Trophoblast cell (in vitro differentiated cells and primary cell): ENCODE measurements at regions not wholly inside any gene's neighbourhood (a gene's known extent, or its start where the extent isn't known, plus 50 kb on each side); places are given as distances from the start of the nearest gene placed in this dataset.

Experiments used
- DNase-seq, 2 donors: peaks; one replicate each; pipeline ENCODE4 v3.0.0-alpha.2; 2016
- H2AFZ ChIP-seq: 2 replicates; pipeline ENCODE4 v1.6.1; 2013; ENCODE audit warnings: low read length, moderate library complexity, mild to moderate bottlenecking; ENCODE audit not compliant: insufficient read depth, poor library complexity
- H2AK5ac ChIP-seq: 2 replicates; pipeline ENCODE4 v1.6.1; 2013; ENCODE audit warnings: mild to moderate bottlenecking, low read length
- H2BK120ac ChIP-seq: 2 replicates; pipeline ENCODE4 v1.6.1; 2013; ENCODE audit warnings: low read length, mild to moderate bottlenecking, moderate library complexity; ENCODE audit not compliant: insufficient read depth, poor library complexity
- H2BK12ac ChIP-seq: 2 replicates; pipeline ENCODE4 v1.6.1; 2013; ENCODE audit warnings: mild to moderate bottlenecking, low read length, moderate library complexity
- H2BK5ac ChIP-seq: 2 replicates; pipeline ENCODE4 v1.6.1; 2013; ENCODE audit warnings: low read length, low read depth, moderate library complexity, mild to moderate bottlenecking; ENCODE audit not compliant: poor library complexity
- H3K14ac ChIP-seq: 2 replicates; pipeline ENCODE4 v1.6.1; 2013; ENCODE audit warnings: mild to moderate bottlenecking, low read length
- H3K18ac ChIP-seq: 2 replicates; pipeline ENCODE4 v1.6.1; 2013; ENCODE audit warnings: mild to moderate bottlenecking, low read length
- H3K23ac ChIP-seq: 2 replicates; pipeline ENCODE4 v1.6.1; 2013; ENCODE audit warnings: low read length
- H3K27ac ChIP-seq: 2 replicates; pipeline ENCODE4 v1.5.1; 2013; ENCODE audit warnings: low read depth, mild to moderate bottlenecking, inconsistent platforms, low read length, moderate library complexity
- H3K27me3 ChIP-seq: 2 replicates; pipeline ENCODE4 v1.6.1; 2013; ENCODE audit warnings: inconsistent platforms, mild to moderate bottlenecking, low read length, moderate library complexity; ENCODE audit not compliant: insufficient read depth
- H3K36me3 ChIP-seq, 2 experiments: 1 replicate in 1 of 2; 2 replicates in 1 of 2; pipeline ENCODE4 v1.6.1; 2013; ENCODE audit warnings: low read length in 2 of 2, mild to moderate bottlenecking in 2 of 2, moderate library complexity in 1 of 2; ENCODE audit not compliant: insufficient read depth in 2 of 2, control insufficient read depth in 1 of 2
- H3K4ac ChIP-seq: 2 replicates; pipeline ENCODE4 v1.6.1; 2013; ENCODE audit warnings: low read depth, mild to moderate bottlenecking, low read length, moderate library complexity
- H3K4me1 ChIP-seq, 2 experiments: 1 replicate in 1 of 2; 2 replicates in 1 of 2; pipeline ENCODE4 v1.6.1; 2013; ENCODE audit warnings: low read length in 2 of 2, mild to moderate bottlenecking in 2 of 2, moderate library complexity in 1 of 2; ENCODE audit not compliant: insufficient read depth in 2 of 2, control insufficient read depth in 1 of 2
- H3K4me2 ChIP-seq: 2 replicates; pipeline ENCODE4 v1.6.1; 2013; ENCODE audit warnings: inconsistent platforms, mild to moderate bottlenecking, low read length, moderate library complexity
- H3K4me3 ChIP-seq: 2 replicates; pipeline ENCODE4 v1.5.1; 2013; ENCODE audit warnings: mild to moderate bottlenecking, low read depth, low read length, inconsistent platforms
- H3K79me1 ChIP-seq: one replicate; pipeline ENCODE4 v1.6.1; 2013; ENCODE audit warnings: low read length
- H3K79me2 ChIP-seq: 2 replicates; pipeline ENCODE4 v1.6.1; 2013; ENCODE audit warnings: low read length, mild to moderate bottlenecking; ENCODE audit not compliant: control insufficient read depth, insufficient read depth, poor library complexity
- H3K9ac ChIP-seq: 2 replicates; pipeline ENCODE4 v1.6.1; 2013; ENCODE audit warnings: mild to moderate bottlenecking, low read length
- H3K9me3 ChIP-seq: 2 replicates; pipeline ENCODE4 v1.6.1; 2013; ENCODE audit warnings: low read depth, mild to moderate bottlenecking, control low read depth, inconsistent platforms, low read length; ENCODE audit not compliant: insufficient read depth
- H4K12ac ChIP-seq: 2 replicates; pipeline ENCODE4 v1.6.1; 2013; ENCODE audit warnings: low read depth, mild to moderate bottlenecking, low read length, moderate library complexity
- H4K8ac ChIP-seq: 2 replicates; pipeline ENCODE4 v1.6.1; 2013; ENCODE audit warnings: low read depth, mild to moderate bottlenecking, low read length, moderate library complexity
- H4K91ac ChIP-seq: one replicate; pipeline ENCODE4 v1.6.1; 2013; ENCODE audit warnings: low read depth, mild to moderate bottlenecking, low read length, moderate library complexity
- WGBS: extraction: QIAGEN DNeasy Blood & Tissue Kit; methylation state at CpG from one replicate; pipeline ENCODE4 v1.1.7; 2013; ENCODE audit warnings: missing lambda C conversion rate; ENCODE audit not compliant: insufficient read length, insufficient coverage; ENCODE audit errors: extremely low coverage; 5-methylcytosine and 5-hydroxymethylcytosine counted together

GRCh38 chr3:101122681-101123080 lies 129.5 kb upstream of the ABI3BP start:
- no peaks in the 10 kb centered on the region for H3K79me1 ChIP-seq
- no peak overlapping the region for H3K23ac ChIP-seq
- no peaks in the 10 kb centered on the region for H3K27me3 ChIP-seq
- no peak overlapping the region for H2BK120ac ChIP-seq
- WGBS, result no CpG with 5 or more reads among the region's 2 CpGs
- H4K8ac ChIP-seq, result no peak overlapping the region
- H3K18ac ChIP-seq, result no peak overlapping the region
- no peak overlapping the region for H3K4ac ChIP-seq
- H2AK5ac ChIP-seq, result no peak overlapping the region
- no peaks in the 10 kb centered on the region for H3K9me3 ChIP-seq
- no peak for DNase-seq
- H3K9ac ChIP-seq, result no peak overlapping the region
- no peak overlapping the region for H3K4me3 ChIP-seq
- H2BK5ac ChIP-seq, result no peak overlapping the region
- no peaks in the 10 kb centered on the region for H3K4me1 ChIP-seq
- no peaks in the 10 kb centered on the region for H3K79me2 ChIP-seq
- H2AFZ ChIP-seq, result no peak overlapping the region
- H3K14ac ChIP-seq, result no peak overlapping the region
- no peak overlapping the region for H3K27ac ChIP-seq
- H3K36me3 ChIP-seq, result no peaks in the 10 kb centered on the region
- no peak overlapping the region for H4K91ac ChIP-seq
- no peak overlapping the region for H4K12ac ChIP-seq
- no peak overlapping the region for H3K4me2 ChIP-seq
- H2BK12ac ChIP-seq, result no peak overlapping the region

GRCh38 chr3:101120039-101120438 lies 126.8 kb upstream of the ABI3BP start:
- Histone ChIP-seq H3K4me3 (no peak overlapping the region), H3K4me1 (no peaks in the 10 kb centered on the region), H3K79me1 (no peaks in the 10 kb centered on the region), H2AK5ac (no peak overlapping the region), H2AFZ (no peak overlapping the region), H3K23ac (no peak overlapping the region), H3K36me3 (no peaks in the 10 kb centered on the region), H3K9ac (no peak overlapping the region), H3K4ac (no peak overlapping the region), H3K9me3 (no peaks in the 10 kb centered on the region), H3K4me2 (no peak overlapping the region), H2BK5ac (no peak overlapping the region), H3K18ac (no peak overlapping the region), H2BK12ac (no peak overlapping the region), H4K12ac (no peak overlapping the region), H3K27me3 (no peaks in the 10 kb centered on the region), H4K91ac (no peak overlapping the region), H4K8ac (no peak overlapping the region), H3K14ac (no peak overlapping the region), H2BK120ac (no peak overlapping the region), H3K79me2 (no peaks in the 10 kb centered on the region), H3K27ac (no peak overlapping the region)
- no peak for DNase-seq
- no CpG with 5 or more reads among the region's 2 CpGs for WGBS

GRCh38 chr3:101119535-101119934 lies 126.3 kb upstream of the ABI3BP start:
- H3K4me1 ChIP-seq, result no peaks in the 10 kb centered on the region
- H3K18ac ChIP-seq, result no peak overlapping the region
- H4K8ac ChIP-seq, result no peak overlapping the region
- H3K4me3 ChIP-seq, result no peak overlapping the region
- H2BK12ac ChIP-seq, result no peak overlapping the region
- no peak overlapping the region for H2BK5ac ChIP-seq
- H3K9ac ChIP-seq, result no peak overlapping the region
- DNase-seq, result no peak
- WGBS, result no CpG with 5 or more reads among the region's 3 CpGs
- H3K23ac ChIP-seq, result no peak overlapping the region
- no peak overlapping the region for H3K27ac ChIP-seq
- H3K4me2 ChIP-seq, result no peak overlapping the region
- H4K91ac ChIP-seq, result no peak overlapping the region
- H3K9me3 ChIP-seq, result no peaks in the 10 kb centered on the region
- no peaks in the 10 kb centered on the region for H3K27me3 ChIP-seq
- H3K79me1 ChIP-seq, result no peaks in the 10 kb centered on the region
- no peak overlapping the region for H4K12ac ChIP-seq
- no peak overlapping the region for H2AFZ ChIP-seq
- H3K79me2 ChIP-seq, result no peaks in the 10 kb centered on the region
- no peak overlapping the region for H3K4ac ChIP-seq
- H2AK5ac ChIP-seq, result no peak overlapping the region
- H2BK120ac ChIP-seq, result no peak overlapping the region
- no peak overlapping the region for H3K14ac ChIP-seq
- H3K36me3 ChIP-seq, result no peaks in the 10 kb centered on the region

- no peak overlapping the region for H3K9ac ChIP-seq
- H3K23ac ChIP-seq, result no peak overlapping the region
- H3K79me1 ChIP-seq, result no peaks in the 10 kb centered on the region
- no peaks in the 10 kb centered on the region for H3K4me1 ChIP-seq
- DNase-seq, result no peak
- H3K14ac ChIP-seq, result no peak overlapping the region
- no peak overlapping the region for H2AFZ ChIP-seq
- no peak overlapping the region for H3K27ac ChIP-seq
- H3K9me3 ChIP-seq, result no peaks in the 10 kb centered on the region
- no peak overlapping the region for H4K91ac ChIP-seq
- H3K36me3 ChIP-seq, result no peaks in the 10 kb centered on the region
- no peaks in the 10 kb centered on the region for H3K79me2 ChIP-seq
- no peak overlapping the region for H2AK5ac ChIP-seq
- H2BK12ac ChIP-seq, result no peak overlapping the region
- H3K18ac ChIP-seq, result no peak overlapping the region
- H3K4me2 ChIP-seq, result no peak overlapping the region
- no peak overlapping the region for H3K4me3 ChIP-seq
- H2BK5ac ChIP-seq, result no peak overlapping the region
- no peak overlapping the region for H4K12ac ChIP-seq
- WGBS, result no CpG with 5 or more reads among the region's 2 CpGs
- no peaks in the 10 kb centered on the region for H3K27me3 ChIP-seq
- no peak overlapping the region for H3K4ac ChIP-seq
- no peak overlapping the region for H2BK120ac ChIP-seq
- H4K8ac ChIP-seq, result no peak overlapping the region
Measured at GRCh38 chr3:101117980-101118379, 124.8 kb upstream of the ABI3BP start.
